CD14-positive monocyte (primary cell): ENCODE measurements at regions not wholly inside any gene's neighbourhood (a gene's known extent, or its start where the extent isn't known, plus 50 kb on each side); places are given as distances from the start of the nearest gene placed in this dataset.

Experiments used
- DNase-seq, 3 donors: peaks; one replicate each; pipeline ENCODE4 v3.0.0-alpha.2; 2011 to 2022
- H2AFZ ChIP-seq: 2 replicates; pipeline ENCODE4 v1.6.0; 2012; ENCODE audit warnings: mild to moderate bottlenecking, low read depth, low read length, inconsistent platforms; ENCODE audit not compliant: insufficient read depth, poor library complexity, severe bottlenecking
- H3K27ac ChIP-seq, 2 donors: 1 replicate in 1 of 2; 2 replicates in 1 of 2; pipeline ENCODE4 v1.5.1; 2012 to 2013; ENCODE audit warnings: low read length in 2 of 2, control low read depth in 1 of 2, inconsistent platforms in 1 of 2, low read depth in 1 of 2, mild to moderate bottlenecking in 1 of 2
- H3K27me3 ChIP-seq, 2 donors: one replicate each; pipeline versions ENCODE4 v1.6.0 to v1.6.1; 2011 to 2013; ENCODE audit warnings: low read length in 2 of 2; ENCODE audit not compliant: control insufficient read depth in 2 of 2, insufficient read depth in 2 of 2
- H3K36me3 ChIP-seq, 2 donors: replicated peaks in 1 of 2; 1 replicate in 1 of 2; 2 replicates in 1 of 2; pipeline versions ENCODE4 v1.5.1 to v1.6.1; 2012 to 2013; ENCODE audit warnings: low read length in 2 of 2, control low read depth in 1 of 2, inconsistent platforms in 1 of 2, mild to moderate bottlenecking in 1 of 2; ENCODE audit not compliant: insufficient read depth in 2 of 2, control insufficient read depth in 1 of 2
- H3K4me1 ChIP-seq, 2 donors: 1 replicate in 1 of 2; 2 replicates in 1 of 2; pipeline versions ENCODE4 v1.5.1 to v1.6.1; 2012 to 2013; ENCODE audit warnings: low read length in 2 of 2, control low read depth in 1 of 2, inconsistent platforms in 1 of 2, mild to moderate bottlenecking in 1 of 2, moderate library complexity in 1 of 2; ENCODE audit not compliant: insufficient read depth in 2 of 2, control insufficient read depth in 1 of 2
- H3K4me2 ChIP-seq: replicated peaks from 2 replicates; pipeline ENCODE3; 2012; ENCODE audit warnings: low read length, moderate library complexity, mild to moderate bottlenecking; ENCODE audit not compliant: poor library complexity, severe bottlenecking; ENCODE audit errors: extremely low read depth
- H3K4me3 ChIP-seq, 3 experiments: fragments of 200-600 bp in 1 of 3; sonication (generic) in 1 of 3; replicated peaks in 1 of 3; 1 replicate in 2 of 3; 2 replicates in 1 of 3; pipeline ENCODE4 v1.5.1; 2011 to 2013; ENCODE audit warnings: low read length in 3 of 3, mild to moderate bottlenecking in 3 of 3, control low read depth in 2 of 3, low read depth in 2 of 3, inconsistent platforms in 1 of 3, moderate library complexity in 1 of 3
- H3K79me2 ChIP-seq: 2 replicates; pipeline ENCODE4 v1.6.0; 2012; ENCODE audit warnings: mild to moderate bottlenecking, control low read depth, inconsistent platforms, low read length, moderate library complexity; ENCODE audit not compliant: insufficient read depth
- H3K9ac ChIP-seq: 2 replicates; pipeline ENCODE4 v1.6.0; 2017; ENCODE audit warnings: low read length, mild to moderate bottlenecking; ENCODE audit not compliant: insufficient read depth, poor library complexity, severe bottlenecking
- H3K9me3 ChIP-seq, 2 donors: replicated peaks in 1 of 2; 1 replicate in 1 of 2; 2 replicates in 1 of 2; pipeline versions ENCODE4 v1.5.1 to v1.6.1; 2012 to 2013; ENCODE audit warnings: low read length in 2 of 2, control low read depth in 1 of 2; ENCODE audit not compliant: control insufficient read depth in 1 of 2, insufficient read depth in 1 of 2
- H4K20me1 ChIP-seq: 2 replicates; pipeline ENCODE4 v1.6.0; 2012; ENCODE audit warnings: mild to moderate bottlenecking, low read length, control low read depth, moderate library complexity; ENCODE audit not compliant: insufficient read depth
- H3K27ac Mint-ChIP-seq, 7 donors: one replicate each; pipeline ENCODE4 v1.8.0; 2020; ENCODE audit warnings: mild to moderate bottlenecking in 7 of 7, mixed read lengths in 7 of 7, moderate library complexity in 6 of 7, inconsistent platforms in 2 of 7
- H3K27me3 Mint-ChIP-seq, 3 donors: one replicate each; pipeline ENCODE4 v1.8.0; 2021 to 2022; ENCODE audit warnings: low read depth in 3 of 3, mild to moderate bottlenecking in 3 of 3, mixed read lengths in 3 of 3, moderate library complexity in 3 of 3, inconsistent platforms in 1 of 3
- H3K36me3 Mint-ChIP-seq, 2 donors: one replicate each; pipeline ENCODE4 v1.8.0; 2020; ENCODE audit warnings: mixed read lengths in 2 of 2, inconsistent platforms in 1 of 2, mild to moderate bottlenecking in 1 of 2
- H3K4me1 Mint-ChIP-seq: one replicate; pipeline ENCODE4 v1.8.0; 2020; ENCODE audit warnings: mild to moderate bottlenecking, mixed read lengths
- H3K4me3 Mint-ChIP-seq, 2 donors: one replicate each; pipeline ENCODE4 v1.8.0; 2020; ENCODE audit warnings: mild to moderate bottlenecking in 2 of 2, mixed read lengths in 2 of 2, moderate library complexity in 1 of 2
- H3K9me3 Mint-ChIP-seq, 7 donors: one replicate each; pipeline ENCODE4 v1.8.0; 2020 to 2022; ENCODE audit warnings: mixed read lengths in 7 of 7, mild to moderate bottlenecking in 6 of 7, moderate library complexity in 6 of 7, inconsistent platforms in 2 of 7
- CTCF ChIP-seq: fragments of 200-600 bp; IDR thresholded peaks from one replicate; pipeline ENCODE4 v1.8.0; 2022; ENCODE audit warnings: antibody characterized with exemption, mild to moderate bottlenecking
- WGBS: methylation state at CpG from one replicate; pipeline ENCODE4 v1.1.5; 2013; ENCODE audit warnings: missing lambda C conversion rate; ENCODE audit not compliant: insufficient coverage; 5-methylcytosine and 5-hydroxymethylcytosine counted together
- intact Hi-C, 2 donors: fragments of 100-400 bp; cut with micrococcal nuclease; formaldehyde crosslinking; loops; one replicate each; pipeline versions ENCODE4 v1.15.0 to v1.15.1; 2023

GRCh38 chr10:3969876-3970666 is 185.1 kb upstream of the KLF6 start:
- Histone ChIP-seq H3K4me3 (no peak overlapping the region), H3K27me3 (no peaks in the 10 kb centered on the region), H3K4me1 (no peaks in the 10 kb centered on the region), H3K4me2 (no peak overlapping the region), H2AFZ (peak overlapping the region; percentile 45), H4K20me1 (no peaks in the 10 kb centered on the region), H3K36me3 (no peaks in the 10 kb centered on the region), H3K27ac (no peak overlapping the region), H3K9me3 (peaks cover 0 to 2% of the 10 kb centered on the region in 2 donors), H3K79me2 (no peaks in the 10 kb centered on the region), H3K9ac (no peak overlapping the region)
- intact Hi-C loops, result no loop called here
- TF ChIP-seq CTCF, result no peak
- peaks cover 0 to 3% (median 1%) of the 10 kb centered on the region in 3 donors for H3K27me3 Mint-ChIP-seq
- peak overlapping the region in 1 of 7 donors; percentile 57 for H3K27ac Mint-ChIP-seq
- H3K9me3 Mint-ChIP-seq, result peaks cover 0 to 5% (median 2%) of the 10 kb centered on the region in 7 donors
- no peak for DNase-seq
- peaks cover 11% of the 10 kb centered on the region for H3K4me1 Mint-ChIP-seq
- H3K36me3 Mint-ChIP-seq, result no peaks in the 10 kb centered on the region
- 100% methylated on average over 1 of the region's 8 CpGs for WGBS
- H3K4me3 Mint-ChIP-seq, result no peak overlapping the region

DNA sequence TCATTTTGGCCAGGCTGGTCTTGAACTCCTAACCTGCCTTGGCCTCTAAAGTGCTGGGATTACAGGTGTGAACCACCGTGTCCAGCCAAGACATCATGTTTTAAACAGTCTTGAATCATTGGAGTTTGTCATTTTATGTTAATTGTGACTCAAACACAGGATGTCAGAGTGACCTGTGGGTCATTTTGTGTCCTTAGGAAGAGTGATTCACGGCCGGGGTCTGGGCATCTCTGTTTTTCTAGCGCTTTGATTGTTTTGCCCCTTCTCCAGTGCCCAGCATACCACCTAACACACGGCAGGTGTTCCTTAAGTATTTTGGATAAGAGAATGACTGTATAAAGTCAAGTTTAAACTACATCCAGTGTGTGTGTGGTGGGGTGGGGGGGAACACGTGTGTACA is 183.7 kb upstream of the KLF6 start:
- intact Hi-C loops, result no loop called here
- H3K4me2 ChIP-seq, result no peak overlapping the region
- no peaks in the 10 kb centered on the region for H3K27me3 ChIP-seq
- H3K9ac ChIP-seq, result no peak overlapping the region
- H3K27ac ChIP-seq, result no peak overlapping the region
- Mint-ChIP-seq H3K4me1 (peaks cover 11% of the 10 kb centered on the region), H3K27ac (no peak overlapping the region), H3K36me3 (no peaks in the 10 kb centered on the region), H3K9me3 (peaks cover 0 to 2% (median 0%) of the 10 kb centered on the region in 7 donors), H3K27me3 (peaks cover 0 to 3% (median 1%) of the 10 kb centered on the region in 3 donors), H3K4me3 (no peak overlapping the region)
- H3K4me1 ChIP-seq, result no peaks in the 10 kb centered on the region
- no peak overlapping the region for H3K4me3 ChIP-seq
- H2AFZ ChIP-seq, result no peak overlapping the region
- H3K79me2 ChIP-seq, result no peaks in the 10 kb centered on the region
- DNase-seq, result no peak
- no peaks in the 10 kb centered on the region for H3K36me3 ChIP-seq
- no peaks in the 10 kb centered on the region for H3K9me3 ChIP-seq
- no peak for TF ChIP-seq CTCF
- no peaks in the 10 kb centered on the region for H4K20me1 ChIP-seq
- WGBS, result 100% methylated on average over 1 of the region's 6 CpGs
